ENCODE measurements at regions not wholly inside any gene's neighbourhood (a gene's known extent, or its start where the extent isn't known, plus 50 kb on each side); places are given as distances from the start of the nearest gene placed in this dataset.
"Not testable (repeated sequence)": the region's sequence is repeated elsewhere in the genome, so short reads cannot be mapped to it uniquely, and the experiment has no call there.

- in situ Hi-C loops (cut with HindIII; ENCODE audit: low pct_unique_long_range_greater_than_20kb, low sequenced_read_pairs): no loop called here
- no peaks in the 10 kb centered on the region for H3K9me3 ChIP-seq (ENCODE audit: control insufficient read depth, insufficient read depth, low read depth, low read length)
- no peak for DNase-seq (ENCODE audit: low read depth, low spot score)
- no TSS peak for BruUV-seq (replicated peaks)
- no peak overlapping the region for H3K27ac ChIP-seq (ENCODE audit: low read length)
- ATAC-seq: no peak
- TF ChIP-seq REST (IDR thresholded peaks at IDR 0.05; ENCODE audit: insufficient read depth in 1 of 2, low read depth in 2 of 2, low read length in 1 of 2) (no peak), CTCF (IDR thresholded peaks at IDR 0.05) (no peak), TCF7L2 (IDR thresholded peaks at IDR 0.05; ENCODE audit: low read depth, low read length) (no peak), SIN3A (IDR thresholded peaks at IDR 0.05; ENCODE audit: borderline replicate concordance, insufficient read depth, low read depth, low read length) (no peak), POLR2AphosphoS5 (IDR thresholded peaks at IDR 0.05; ENCODE audit: low read depth, low read length) (no peak)
- H3K27me3 ChIP-seq (ENCODE audit: control insufficient read depth, insufficient read depth, low read length): no peaks in the 10 kb centered on the region
- no peaks in the 10 kb centered on the region for H3K36me3 ChIP-seq (ENCODE audit: control insufficient read depth, insufficient read depth, low read length)
- intact Hi-C loops (cut with micrococcal nuclease; ENCODE audit: unreplicated experiment): no loop called here
- CTCF ChIA-PET: no interaction called here
- POLR2A ChIA-PET: no interaction called here
- no peak overlapping the region for H3K4me3 ChIP-seq (ENCODE audit: low read depth in 2 of 2, low read length in 2 of 2)
- no peaks in the 10 kb centered on the region for H3K4me1 ChIP-seq (ENCODE audit: control insufficient read depth, insufficient read depth, low read length)
These were observed 299.8 kb downstream of the CD83 start for GRCh38 chr6:14417377-14417776.

GRCh38 chr6:14419224-14419623, 301.7 kb downstream of the CD83 start:
- ATAC-seq; H3K9me3 ChIP-seq (ENCODE audit: control insufficient read depth, insufficient read depth, low read depth, low read length); H3K27ac ChIP-seq (ENCODE audit: low read length); H3K4me1 ChIP-seq (ENCODE audit: control insufficient read depth, insufficient read depth, low read length); H3K36me3 ChIP-seq (ENCODE audit: control insufficient read depth, insufficient read depth, low read length); H3K27me3 ChIP-seq (ENCODE audit: control insufficient read depth, insufficient read depth, low read length); BruUV-seq (replicated peaks); H3K4me3 ChIP-seq (ENCODE audit: low read depth in 2 of 2, low read length in 2 of 2); in situ Hi-C loops (cut with HindIII; ENCODE audit: low pct_unique_long_range_greater_than_20kb, low sequenced_read_pairs); intact Hi-C loops (cut with micrococcal nuclease; ENCODE audit: unreplicated experiment); CTCF ChIA-PET; POLR2A ChIA-PET; DNase-seq (ENCODE audit: low read depth, low spot score): not testable (repeated sequence)

DNA sequence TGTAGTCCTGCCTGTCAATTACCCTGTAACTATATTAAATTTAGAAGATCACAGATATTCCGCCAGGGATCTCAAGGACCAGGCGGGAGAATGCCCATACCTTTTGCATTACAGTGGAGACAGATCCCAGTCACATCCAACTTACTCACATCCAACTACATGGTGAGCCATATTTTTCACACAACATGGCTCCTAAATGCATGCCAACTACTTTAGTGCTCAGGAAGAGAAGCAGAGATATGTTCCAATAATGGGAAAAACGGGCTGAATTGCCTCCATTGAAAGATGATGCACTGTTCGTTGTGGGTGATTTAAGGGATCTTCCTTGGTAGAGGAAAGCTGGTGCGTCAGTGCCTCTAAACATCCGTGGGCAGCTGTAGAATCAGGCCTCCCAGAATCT, 304.5 kb downstream of the CD83 start:
- no peaks in the 10 kb centered on the region for H3K9me3 ChIP-seq (ENCODE audit: control insufficient read depth, insufficient read depth, low read depth, low read length)
- intact Hi-C loops (cut with micrococcal nuclease; ENCODE audit: unreplicated experiment) (no loop called here), in situ Hi-C loops (cut with HindIII; ENCODE audit: low pct_unique_long_range_greater_than_20kb, low sequenced_read_pairs) (no loop called here)
- H3K4me1 ChIP-seq (ENCODE audit: control insufficient read depth, insufficient read depth, low read length): no peaks in the 10 kb centered on the region
- no peaks in the 10 kb centered on the region for H3K36me3 ChIP-seq (ENCODE audit: control insufficient read depth, insufficient read depth, low read length)
- no peak for ATAC-seq
- H3K27me3 ChIP-seq (ENCODE audit: control insufficient read depth, insufficient read depth, low read length): no peaks in the 10 kb centered on the region
- ChIA-PET CTCF (no interaction called here), POLR2A (no interaction called here)
- no peak overlapping the region for H3K4me3 ChIP-seq (ENCODE audit: low read depth in 2 of 2, low read length in 2 of 2)
- no peak for TF ChIP-seq POLR2AphosphoS5 (IDR thresholded peaks at IDR 0.05; ENCODE audit: low read depth, low read length)
- TF ChIP-seq TCF7L2 (IDR thresholded peaks at IDR 0.05; ENCODE audit: low read depth, low read length): no peak
- no peak for TF ChIP-seq SIN3A (IDR thresholded peaks at IDR 0.05; ENCODE audit: borderline replicate concordance, insufficient read depth, low read depth, low read length)
- TF ChIP-seq CTCF (IDR thresholded peaks at IDR 0.05): no peak
- BruUV-seq (replicated peaks): no TSS peak
- no peak for DNase-seq (ENCODE audit: low read depth, low spot score)
- H3K27ac ChIP-seq (ENCODE audit: low read length): no peak overlapping the region
